IMR-90 (cell line): ENCODE measurements at regions not wholly inside any gene's neighbourhood (a gene's known extent, or its start where the extent isn't known, plus 50 kb on each side); places are given as distances from the start of the nearest gene placed in this dataset.

Source experiments
- ATAC-seq: fragments of 200-7000 bp; cut with Tn5 transposase; 2 replicates; pipeline ENCODE4 v1.9.1; 2020; ENCODE audit warnings: low read depth, mild to moderate bottlenecking, moderate library complexity
- BruUV-seq: library from RNA; stranded (reverse); fragments of 400-500 nt; replicated peaks from 2 replicates; lab custom pipeline; 2021; lab: Mats Ljungman, UMichigan
- CTCF ChIA-PET: fragments of 300-600 bp; formaldehyde crosslinking; extraction: SDS; loops from one replicate; lab custom pipeline; 2021; ENCODE audit warnings: antibody characterized with exemption; lab: Yijun Ruan, JAX
- POLR2A ChIA-PET: fragments of 300-600 bp; sonication (Branson Sonifier 250); formaldehyde crosslinking; loops from one replicate; lab custom pipeline; 2022; ENCODE audit warnings: antibody characterized with exemption; ENCODE audit not compliant: unreplicated experiment; lab: Charles Lee
- DNase-seq: peaks from one replicate; pipeline ENCODE4 v3.0.0; 2013
- H2AFZ ChIP-seq: replicated peaks from 2 replicates; pipeline ENCODE3; 2013; ENCODE audit warnings: low read length, mild to moderate bottlenecking; ENCODE audit not compliant: poor library complexity
- H2AK5ac ChIP-seq: 2 replicates; pipeline ENCODE4 v1.6.1; 2013; ENCODE audit warnings: low read depth, low read length, inconsistent platforms
- H2AK9ac ChIP-seq: replicated peaks from 2 replicates; pipeline ENCODE3; 2013; ENCODE audit warnings: mild to moderate bottlenecking, low read depth, low read length, moderate library complexity; ENCODE audit not compliant: poor library complexity
- H2BK120ac ChIP-seq: 2 replicates; pipeline ENCODE4 v1.6.1; 2013; ENCODE audit warnings: low read depth, low read length, inconsistent platforms
- H2BK15ac ChIP-seq: 3 replicates; pipeline ENCODE4 v1.6.1; 2013; ENCODE audit warnings: low read depth, low read length, inconsistent platforms
- H2BK20ac ChIP-seq: 2 replicates; pipeline ENCODE4 v1.6.1; 2013; ENCODE audit warnings: low read depth, mild to moderate bottlenecking, inconsistent platforms, low read length, moderate library complexity
- H2BK5ac ChIP-seq: 2 replicates; pipeline ENCODE4 v1.6.1; 2013; ENCODE audit warnings: mild to moderate bottlenecking, low read depth, low read length, inconsistent platforms; ENCODE audit not compliant: poor library complexity, severe bottlenecking
- H3K14ac ChIP-seq: replicated peaks from 2 replicates; pipeline ENCODE4 v1.6.1; 2013; ENCODE audit warnings: low read depth, low read length, inconsistent platforms
- H3K18ac ChIP-seq: 2 replicates; pipeline ENCODE4 v1.6.1; 2013; ENCODE audit warnings: low read depth, low read length, control low read depth
- H3K23ac ChIP-seq: 2 replicates; pipeline ENCODE4 v1.6.1; 2013; ENCODE audit warnings: low read depth, low read length, inconsistent platforms
- H3K27ac ChIP-seq: 2 replicates; pipeline ENCODE4 v1.5.1; 2013; ENCODE audit warnings: mild to moderate bottlenecking, control low read depth, low read length; ENCODE audit not compliant: insufficient read depth
- H3K27me3 ChIP-seq: 2 replicates; pipeline ENCODE4 v1.6.1; 2013; ENCODE audit warnings: low read length; ENCODE audit not compliant: control insufficient read depth, insufficient read depth
- H3K36me3 ChIP-seq: 2 replicates; pipeline ENCODE4 v1.6.1; 2013; ENCODE audit warnings: low read length, mixed read lengths; ENCODE audit not compliant: control insufficient read depth, insufficient read depth
- H3K4ac ChIP-seq: 2 replicates; pipeline ENCODE4 v1.6.1; 2013; ENCODE audit warnings: low read depth, low read length, inconsistent platforms
- H3K4me1 ChIP-seq: 2 replicates; pipeline ENCODE4 v1.6.1; 2013; ENCODE audit warnings: low read length, mixed read lengths; ENCODE audit not compliant: control insufficient read depth, insufficient read depth
- H3K4me2 ChIP-seq: 2 replicates; pipeline ENCODE4 v1.6.1; 2013; ENCODE audit warnings: low read depth, mild to moderate bottlenecking, control low read depth, low read length, moderate library complexity
- H3K4me3 ChIP-seq: 2 replicates; pipeline ENCODE4 v1.5.1; 2013; ENCODE audit warnings: low read depth, mild to moderate bottlenecking, control low read depth, low read length, moderate library complexity; ENCODE audit not compliant: insufficient read depth
- H3K56ac ChIP-seq: 2 replicates; pipeline ENCODE4 v1.6.1; 2013; ENCODE audit warnings: low read length, inconsistent platforms; ENCODE audit not compliant: insufficient read depth; ENCODE audit errors: extremely low read depth
- H3K79me1 ChIP-seq, 2 experiments: 2 replicates each; pipeline ENCODE4 v1.6.1; 2013; ENCODE audit warnings: low read length in 2 of 2, inconsistent platforms in 1 of 2, low read depth in 1 of 2
- H3K9ac ChIP-seq: 2 replicates; pipeline ENCODE4 v1.6.1; 2013; ENCODE audit warnings: low read depth, low read length, control low read depth
- H3K9me1 ChIP-seq: 2 replicates; pipeline ENCODE4 v1.6.1; 2013; ENCODE audit warnings: low read length, inconsistent platforms; ENCODE audit not compliant: insufficient read depth
- H3K9me3 ChIP-seq: 2 replicates; pipeline ENCODE4 v1.6.1; 2013; ENCODE audit warnings: low read length; ENCODE audit not compliant: control insufficient read depth, insufficient read depth
- H4K20me1 ChIP-seq: 2 replicates; pipeline ENCODE4 v1.6.1; 2013; ENCODE audit warnings: low read length, inconsistent platforms; ENCODE audit not compliant: insufficient read depth
- H4K5ac ChIP-seq: 2 replicates; pipeline ENCODE4 v1.6.1; 2013; ENCODE audit warnings: mild to moderate bottlenecking, low read depth, low read length, control low read depth
- H4K8ac ChIP-seq, 2 experiments: 2 replicates each; pipeline ENCODE4 v1.6.1; 2013; ENCODE audit warnings: low read depth in 2 of 2, low read length in 2 of 2, control low read depth in 1 of 2, inconsistent platforms in 1 of 2
- H4K91ac ChIP-seq: 2 replicates; pipeline ENCODE4 v1.6.1; 2013; ENCODE audit warnings: low read depth, low read length, inconsistent platforms; ENCODE audit not compliant: insufficient read depth
- BHLHE40 ChIP-seq: fragments of 150-350 bp; IDR thresholded peaks from 2 replicates; pipeline ENCODE4 v1.6.1; 2016; ENCODE audit warnings: mild to moderate bottlenecking, low read depth, low read length
- CEBPB ChIP-seq: IDR thresholded peaks from 2 replicates; pipeline ENCODE4 v1.6.1; 2012; ENCODE audit warnings: low read depth, low read length, improper control_type of control experiment
- CHD1 ChIP-seq: IDR thresholded peaks from 2 replicates; pipeline ENCODE4 v1.6.1; 2012; ENCODE audit warnings: low read depth, low read length, improper control_type of control experiment
- CTCF ChIP-seq: conservative IDR thresholded peaks from 2 replicates; pipeline ENCODE4 v1.5.1; 2012; ENCODE audit warnings: mild to moderate bottlenecking, low read depth, low read length, improper control_type of control experiment
- ELK1 ChIP-seq: fragments of 150-350 bp; IDR thresholded peaks from 2 replicates; pipeline ENCODE4 v1.6.1; 2016; ENCODE audit warnings: low read depth, mild to moderate bottlenecking, low read length, moderate library complexity, borderline replicate concordance
- FOS ChIP-seq: fragments of 150-350 bp; IDR thresholded peaks from 2 replicates; pipeline ENCODE4 v1.6.1; 2016; ENCODE audit warnings: low read depth, low read length
- MAFK ChIP-seq: IDR thresholded peaks from 2 replicates; pipeline ENCODE4 v1.6.1; 2012; ENCODE audit warnings: low read depth, low read length, improper control_type of control experiment
- MAZ ChIP-seq: IDR thresholded peaks from 2 replicates; pipeline ENCODE4 v1.6.1; 2012; ENCODE audit warnings: low read depth, mild to moderate bottlenecking, low read length, improper control_type of control experiment, moderate library complexity, borderline replicate concordance
- MXI1 ChIP-seq: IDR thresholded peaks from 2 replicates; pipeline ENCODE4 v1.6.1; 2012; ENCODE audit warnings: low read depth, mild to moderate bottlenecking, low read length, moderate library complexity, borderline replicate concordance
- NFE2L2 ChIP-seq: fragments of 150-350 bp; IDR thresholded peaks from 2 replicates; pipeline ENCODE4 v1.6.1; 2016; ENCODE audit warnings: low read depth, mild to moderate bottlenecking, low read length
- RAD21 ChIP-seq: IDR thresholded peaks from 2 replicates; pipeline ENCODE4 v1.6.1; 2012; ENCODE audit warnings: low read length, improper control_type of control experiment
- RCOR1 ChIP-seq: IDR thresholded peaks from 2 replicates; pipeline ENCODE4 v1.6.1; 2012; ENCODE audit warnings: mild to moderate bottlenecking, low read length, improper control_type of control experiment; ENCODE audit not compliant: insufficient replicate concordance
- RFX5 ChIP-seq: IDR thresholded peaks from 2 replicates; pipeline ENCODE4 v1.8.0; 2012; ENCODE audit warnings: low read depth, mild to moderate bottlenecking, low read length, moderate library complexity
- SMC3 ChIP-seq: fragments of 150-350 bp; IDR thresholded peaks from 2 replicates; pipeline ENCODE4 v1.6.1; 2016; ENCODE audit warnings: low read depth, mild to moderate bottlenecking, antibody characterized with exemption, low read length, moderate library complexity
- WGBS, 2 experiments: methylation state at CpG; one replicate each; pipeline versions ENCODE4 v1.1.5 to v1.1.7; 2013; ENCODE audit warnings: missing lambda C conversion rate in 2 of 2; ENCODE audit not compliant: insufficient read length in 1 of 2; ENCODE audit errors: extremely low coverage in 2 of 2; 5-methylcytosine and 5-hydroxymethylcytosine counted together
- dilution Hi-C: fragments of 300-500 bp; cut with HindIII; formaldehyde crosslinking; loops from one replicate; pipeline ENCODE4 v1.14.3; 2018; ENCODE audit warnings: low sequenced_read_pairs; ENCODE audit not compliant: unreplicated experiment
- in situ Hi-C: fragments of 300-500 bp; cut with MboI; formaldehyde crosslinking; loops from 3 replicates; pipeline ENCODE4 v1.14.3; 2019; ENCODE audit warnings: low sequenced_read_pairs, inconsistent platforms, mixed read lengths
- intact Hi-C: fragments of 100-400 bp; cut with micrococcal nuclease; formaldehyde crosslinking; loops from 2 replicates; pipeline ENCODE4 v1.10.0; 2022

GRCh38 chr5:166236327-166236726, 2055.1 kb upstream of the WWC1 start:
- H3K4me3 ChIP-seq, result no peak overlapping the region

More at GRCh38 chr5:166236327-166236726, 2055.1 kb upstream of the WWC1 start:
- no peaks in the 10 kb centered on the region for H3K79me1 ChIP-seq
- H3K9me1 ChIP-seq, result no peaks in the 10 kb centered on the region
- DNase-seq (no peak), ATAC-seq (no peak)
- dilution Hi-C loops, result no loop called here
- no TSS peak for BruUV-seq
- no CpG with 5 or more reads among the region's 1 CpG for whole genome bisulfite sequencing, 2 experiments
- in situ Hi-C loops, result no loop called here
- H4K20me1 ChIP-seq, result no peaks in the 10 kb centered on the region
- H3K23ac ChIP-seq, result no peak overlapping the region
- TF ChIP-seq FOS, result no peak
- TF ChIP-seq ELK1, result no peak
- no peak for TF ChIP-seq BHLHE40
- TF ChIP-seq RAD21, result no peak
- no peak for TF ChIP-seq MXI1
- TF ChIP-seq NFE2L2, result no peak
- TF ChIP-seq CHD1, result no peak
- no peak for TF ChIP-seq RFX5
- no peak for TF ChIP-seq RCOR1
- no peak for TF ChIP-seq MAFK
- no peak for TF ChIP-seq SMC3
- TF ChIP-seq MAZ, result no peak
- TF ChIP-seq CTCF, result no peak
- TF ChIP-seq CEBPB, result no peak
- no peak overlapping the region for H3K27ac ChIP-seq
- no peak overlapping the region for H2AK5ac ChIP-seq
- H2AK9ac ChIP-seq, result no peak overlapping the region
- H3K18ac ChIP-seq, result no peak overlapping the region
- H2BK5ac ChIP-seq, result no peak overlapping the region
- H2AFZ ChIP-seq, result no peak overlapping the region
- no peak overlapping the region for H3K4ac ChIP-seq
- no peaks in the 10 kb centered on the region for H3K36me3 ChIP-seq
- no peak overlapping the region for H4K8ac ChIP-seq
- H2BK20ac ChIP-seq, result no peak overlapping the region
- CTCF ChIA-PET, result no interaction called here
- no peaks in the 10 kb centered on the region for H3K27me3 ChIP-seq
- no peak overlapping the region for H3K4me2 ChIP-seq
- POLR2A ChIA-PET, result no interaction called here
- no peak overlapping the region for H3K14ac ChIP-seq
- H3K56ac ChIP-seq, result no peak overlapping the region
- H2BK120ac ChIP-seq, result no peak overlapping the region
- no peak overlapping the region for H2BK15ac ChIP-seq
- intact Hi-C loops, result no loop called here
- no peak overlapping the region for H3K9ac ChIP-seq
- no peak overlapping the region for H4K91ac ChIP-seq
- H3K4me1 ChIP-seq, result no peaks in the 10 kb centered on the region
- H3K9me3 ChIP-seq, result peaks cover 4% of the 10 kb centered on the region; the same call in 1 of the 2 replicates
- H4K5ac ChIP-seq, result no peak overlapping the region
